Ascending aorta (tissue), 2 donors: ENCODE measurements at regions not wholly inside any gene's neighbourhood (a gene's known extent, or its start where the extent isn't known, plus 50 kb on each side); places are given as distances from the start of the nearest gene placed in this dataset.

Source experiments
- DNase-seq, 2 donors: peaks; one replicate each; pipeline ENCODE4 v3.0.0-alpha.2; 2019; ENCODE audit warnings: low spot score in 2 of 2
- H3K27ac ChIP-seq, 2 donors: fragments of 200-600 bp; sonication (generic); one replicate each; pipeline ENCODE4 v1.5.1; 2016 to 2017; ENCODE audit warnings: mild to moderate bottlenecking in 1 of 2
- H3K27me3 ChIP-seq: fragments of 200-600 bp; sonication (generic); one replicate; pipeline ENCODE4 v1.5.1; 2017
- H3K36me3 ChIP-seq, 2 donors: fragments of 200-600 bp; sonication (generic); one replicate each; pipeline ENCODE4 v1.5.1; 2016
- H3K4me1 ChIP-seq, 2 donors: fragments of 200-600 bp; sonication (generic); one replicate each; pipeline ENCODE4 v1.5.1; 2016 to 2017; ENCODE audit warnings: mild to moderate bottlenecking in 1 of 2
- H3K4me3 ChIP-seq, 2 donors: fragments of 200-600 bp; sonication (generic); one replicate each; pipeline ENCODE4 v1.5.1; 2016 to 2017; ENCODE audit warnings: mild to moderate bottlenecking in 1 of 2
- H3K9me3 ChIP-seq, 2 donors: fragments of 200-600 bp; sonication (generic); one replicate each; pipeline ENCODE4 v1.5.1; 2016
- CTCF ChIP-seq, 3 experiments: fragments of 200-600 bp in 2 of 3; fragments of 450-650 bp in 1 of 3; sonication (generic) in 2 of 3; IDR thresholded peaks; one replicate each; pipeline ENCODE4 v1.5.1; 2016 to 2019; ENCODE audit warnings: antibody characterized with exemption in 3 of 3, mild to moderate bottlenecking in 1 of 3, moderate library complexity in 1 of 3
- intact Hi-C: fragments of 100-400 bp; cut with DNase I; formaldehyde crosslinking; loops from one replicate; pipeline ENCODE4 v1.15.1; 2023

DNA sequence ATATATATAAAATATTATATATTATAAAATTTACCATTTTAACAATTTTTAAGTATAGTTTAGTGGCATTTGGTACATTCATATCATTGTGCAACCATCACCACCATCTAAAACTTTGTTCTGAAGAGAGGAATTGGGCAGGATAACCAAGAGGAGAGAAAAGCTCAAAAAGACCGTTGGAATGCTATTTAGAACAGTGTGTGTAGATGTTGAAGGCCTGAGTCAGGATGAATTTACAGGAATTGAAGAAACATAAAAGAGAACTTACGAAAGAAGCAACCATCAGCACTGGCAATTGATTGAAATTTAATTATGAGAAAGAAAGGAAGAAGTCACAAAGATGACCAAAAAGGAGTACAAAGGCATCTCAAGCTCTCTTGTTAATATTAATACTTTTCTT is 196.9 kb upstream of the PWP1 start:
- H3K27ac ChIP-seq, result no peak overlapping the region
- H3K4me1 ChIP-seq, result no peaks in the 10 kb centered on the region
- H3K4me3 ChIP-seq, result no peak overlapping the region
- no peaks in the 10 kb centered on the region for H3K36me3 ChIP-seq
- DNase-seq, result no peak
- TF ChIP-seq CTCF (IDR thresholded peaks at IDR 0.05), result no peak
- H3K27me3 ChIP-seq, result no peaks in the 10 kb centered on the region
- no peaks in the 10 kb centered on the region for H3K9me3 ChIP-seq
- intact Hi-C loops, result no loop called here

DNA sequence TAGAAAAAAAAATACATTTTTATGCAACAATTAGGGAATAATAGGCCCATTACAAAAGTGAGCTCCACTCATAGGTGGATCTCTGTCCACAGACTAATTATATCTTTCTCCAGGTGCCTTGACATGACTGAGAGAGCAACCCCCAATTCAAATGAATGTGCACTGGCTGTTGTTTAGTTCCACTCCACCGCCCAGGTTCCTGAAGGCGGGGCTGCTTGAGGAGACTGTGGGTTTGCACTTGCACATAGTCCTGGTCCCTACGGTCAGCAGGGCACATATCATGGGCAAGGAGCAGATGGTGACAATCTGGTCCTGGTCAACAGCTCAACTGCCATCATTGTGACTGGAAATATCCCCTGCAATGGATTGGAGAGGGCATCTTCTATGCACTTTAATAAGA is 195.6 kb upstream of the PWP1 start:
- no peaks in the 10 kb centered on the region for H3K9me3 ChIP-seq
- TF ChIP-seq CTCF (IDR thresholded peaks at IDR 0.05), result no peak
- intact Hi-C loops, result no loop called here
- H3K4me1 ChIP-seq, result no peaks in the 10 kb centered on the region
- DNase-seq, result peak in 1 of 2 donors; percentile 22
- H3K36me3 ChIP-seq, result no peaks in the 10 kb centered on the region
- no peak overlapping the region for H3K27ac ChIP-seq
- H3K4me3 ChIP-seq, result no peak overlapping the region
- no peaks in the 10 kb centered on the region for H3K27me3 ChIP-seq

- DNase-seq, result no peak
- Histone ChIP-seq H3K4me1 (no peaks in the 10 kb centered on the region), H3K27ac (no peak overlapping the region), H3K4me3 (no peak overlapping the region), H3K27me3 (no peaks in the 10 kb centered on the region), H3K9me3 (no peaks in the 10 kb centered on the region), H3K36me3 (no peaks in the 10 kb centered on the region)
- TF ChIP-seq CTCF (IDR thresholded peaks at IDR 0.05), result no peak
- intact Hi-C loops, result no loop called here
Measured at GRCh38 chr12:107491856-107492255, 193.7 kb upstream of the PWP1 start.

- Histone ChIP-seq H3K36me3 (no peaks in the 10 kb centered on the region), H3K9me3 (no peaks in the 10 kb centered on the region), H3K27ac (no peak overlapping the region), H3K4me3 (no peak overlapping the region), H3K4me1 (no peaks in the 10 kb centered on the region), H3K27me3 (no peaks in the 10 kb centered on the region)
- intact Hi-C loops, result no loop called here
- peak in 1 of 2 donors; percentile 50 for DNase-seq
- TF ChIP-seq CTCF (IDR thresholded peaks at IDR 0.05), result no peak
Measured at GRCh38 chr12:107492393-107493134, 193.0 kb upstream of the PWP1 start.

DNA sequence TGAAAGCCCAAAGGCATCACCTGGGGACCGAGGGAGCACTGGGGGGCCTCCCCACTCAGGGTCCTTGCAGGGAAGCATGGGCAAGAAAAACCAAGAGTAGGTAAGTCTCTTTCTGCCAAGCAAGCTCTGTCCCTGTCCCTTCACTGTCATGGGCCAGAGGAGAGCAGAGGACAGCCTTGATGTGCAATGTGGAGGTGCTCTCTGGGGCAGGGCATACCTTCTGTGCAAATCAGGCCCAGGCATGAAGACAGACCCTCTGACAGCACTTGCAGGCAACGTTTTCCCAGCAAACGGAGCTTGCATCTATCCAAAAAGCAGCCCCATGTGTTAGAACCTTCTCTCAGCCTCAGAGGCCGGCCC is 192.5 kb upstream of the PWP1 start:
- no peak overlapping the region for H3K4me3 ChIP-seq
- H3K9me3 ChIP-seq, result no peaks in the 10 kb centered on the region
- H3K27me3 ChIP-seq, result no peaks in the 10 kb centered on the region
- no peaks in the 10 kb centered on the region for H3K4me1 ChIP-seq
- H3K27ac ChIP-seq, result no peak overlapping the region
- peak in 1 of 2 donors; percentile 24 for DNase-seq
- intact Hi-C loops, result no loop called here
- H3K36me3 ChIP-seq, result no peaks in the 10 kb centered on the region
- TF ChIP-seq CTCF (IDR thresholded peaks at IDR 0.05), result no peak

DNA sequence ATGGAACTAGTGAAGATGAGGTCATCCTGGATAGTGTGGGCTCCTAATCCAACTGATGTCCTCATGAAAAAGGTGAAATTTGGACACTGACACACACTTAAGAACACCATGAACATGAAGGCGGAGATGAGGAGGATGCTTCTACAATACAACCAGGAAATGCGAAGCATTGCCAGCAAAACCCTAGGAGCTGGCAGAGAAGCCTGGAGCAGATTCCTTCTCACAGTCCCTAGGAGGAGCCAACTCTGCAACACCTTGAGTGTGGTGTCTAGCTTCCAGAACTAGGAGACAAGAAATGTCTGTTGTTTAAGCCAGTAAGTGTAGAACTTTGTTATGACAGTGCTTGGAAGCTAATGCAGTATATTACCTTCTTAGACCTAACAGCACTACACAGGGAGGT is 191.9 kb upstream of the PWP1 start:
- H3K9me3 ChIP-seq, result no peaks in the 10 kb centered on the region
- H3K27me3 ChIP-seq, result no peaks in the 10 kb centered on the region
- H3K4me3 ChIP-seq, result no peak overlapping the region
- H3K4me1 ChIP-seq, result no peaks in the 10 kb centered on the region
- no peak for TF ChIP-seq CTCF (IDR thresholded peaks at IDR 0.05)
- no peak overlapping the region for H3K27ac ChIP-seq
- H3K36me3 ChIP-seq, result no peaks in the 10 kb centered on the region
- no peak for DNase-seq
- intact Hi-C loops, result no loop called here
